Natural killer cell (primary cell): ENCODE measurements at regions not wholly inside any gene's neighbourhood (a gene's known extent, or its start where the extent isn't known, plus 50 kb on each side); places are given as distances from the start of the nearest gene placed in this dataset.

Experiments used
- ATAC-seq, 3 donors: fragments of 150-1000 bp in 2 of 3; fragments of 200-7000 bp in 1 of 3; cut with Tn5 transposase; 1 replicate in 1 of 3; 2 replicates in 2 of 3; pipeline ENCODE4 v1.10.0; 2021; ENCODE audit warnings: mild to moderate bottlenecking in 2 of 3, moderate library complexity in 2 of 3
- DNase-seq, 2 donors: peaks; one replicate each; pipeline versions ENCODE4 v3.0.0 to v3.0.0-alpha.2; 2013 to 2021; ENCODE audit warnings: mixed read lengths in 1 of 2
- H3K27ac ChIP-seq: one replicate; pipeline ENCODE4 v1.5.1; 2013; ENCODE audit warnings: mild to moderate bottlenecking, low read length
- H3K27me3 ChIP-seq: one replicate; pipeline ENCODE4 v1.6.1; 2013; ENCODE audit warnings: low read length; ENCODE audit not compliant: control insufficient read depth, insufficient read depth
- H3K36me3 ChIP-seq: one replicate; pipeline ENCODE4 v1.6.1; 2013; ENCODE audit warnings: low read length; ENCODE audit not compliant: control insufficient read depth, insufficient read depth
- H3K4me1 ChIP-seq: one replicate; pipeline ENCODE4 v1.6.1; 2013; ENCODE audit warnings: low read length; ENCODE audit not compliant: control insufficient read depth, insufficient read depth
- H3K4me3 ChIP-seq: one replicate; pipeline ENCODE4 v1.5.1; 2013; ENCODE audit warnings: low read length
- H3K9me3 ChIP-seq: one replicate; pipeline ENCODE4 v1.6.1; 2013; ENCODE audit warnings: low read length; ENCODE audit not compliant: control insufficient read depth, insufficient read depth
- H3K27ac Mint-ChIP-seq, 2 donors: one replicate each; pipeline ENCODE4 v1.8.0; 2022; ENCODE audit warnings: mild to moderate bottlenecking in 2 of 2, mixed read lengths in 2 of 2, moderate library complexity in 1 of 2
- H3K27me3 Mint-ChIP-seq, 2 donors: one replicate each; pipeline ENCODE4 v1.8.0; 2022; ENCODE audit warnings: low read depth in 2 of 2, mixed read lengths in 2 of 2
- H3K36me3 Mint-ChIP-seq: one replicate; pipeline ENCODE4 v1.8.0; 2022; ENCODE audit warnings: mixed read lengths
- H3K4me1 Mint-ChIP-seq, 2 donors: one replicate each; pipeline ENCODE4 v1.8.0; 2022; ENCODE audit warnings: mixed read lengths in 2 of 2
- H3K4me3 Mint-ChIP-seq: one replicate; pipeline ENCODE4 v1.8.0; 2022; ENCODE audit warnings: mild to moderate bottlenecking, moderate library complexity, mixed read lengths
- H3K9me3 Mint-ChIP-seq, 2 donors: one replicate each; pipeline ENCODE4 v1.8.0; 2022; ENCODE audit warnings: mixed read lengths in 2 of 2
- CTCF ChIP-seq: fragments of 200-600 bp; IDR thresholded peaks from one replicate; pipeline ENCODE4 v1.8.0; 2022; ENCODE audit warnings: antibody characterized with exemption
- WGBS: methylation state at CpG from one replicate; pipeline ENCODE4 v1.1.7; 2013; ENCODE audit warnings: missing lambda C conversion rate; ENCODE audit not compliant: insufficient coverage; 5-methylcytosine and 5-hydroxymethylcytosine counted together
- intact Hi-C: fragments of 100-400 bp; cut with micrococcal nuclease; formaldehyde crosslinking; loops from one replicate; pipeline ENCODE4 v1.14.2; 2022

GRCh38 chr15:53830707-53831386, 71.4 kb upstream of the WDR72 start:
- intact Hi-C loops = no loop called here
- peaks cover 7 to 10% of the 10 kb centered on the region in 2 donors for H3K9me3 Mint-ChIP-seq
- Histone ChIP-seq H3K4me3 (no peak overlapping the region), H3K27ac (no peak overlapping the region), H3K36me3 (no peaks in the 10 kb centered on the region), H3K9me3 (no peaks in the 10 kb centered on the region), H3K27me3 (no peaks in the 10 kb centered on the region), H3K4me1 (no peaks in the 10 kb centered on the region)
- H3K27me3 Mint-ChIP-seq = no peaks in the 10 kb centered on the region
- no peak for DNase-seq
- no peak overlapping the region for H3K27ac Mint-ChIP-seq
- H3K4me1 Mint-ChIP-seq = no peaks in the 10 kb centered on the region
- H3K4me3 Mint-ChIP-seq = no peak overlapping the region
- 83% methylated on average over 17 of the region's 17 CpGs for WGBS
- no peak for TF ChIP-seq CTCF
- no peaks in the 10 kb centered on the region for H3K36me3 Mint-ChIP-seq
- no peak for ATAC-seq

GRCh38 chr15:53829923-53830459, 70.5 kb upstream of the WDR72 start:
- Histone ChIP-seq H3K27me3 (no peaks in the 10 kb centered on the region), H3K4me1 (no peaks in the 10 kb centered on the region), H3K9me3 (no peaks in the 10 kb centered on the region), H3K36me3 (no peaks in the 10 kb centered on the region), H3K4me3 (no peak overlapping the region), H3K27ac (no peak overlapping the region)
- 100% methylated on average over 2 of the region's 2 CpGs for WGBS
- DNase-seq (no peak), ATAC-seq (no peak)
- Mint-ChIP-seq H3K4me3 (no peak overlapping the region), H3K9me3 (peaks cover 7 to 10% of the 10 kb centered on the region in 2 donors), H3K36me3 (no peaks in the 10 kb centered on the region), H3K27me3 (no peaks in the 10 kb centered on the region), H3K27ac (no peak overlapping the region), H3K4me1 (no peaks in the 10 kb centered on the region)
- TF ChIP-seq CTCF = no peak
- intact Hi-C loops = no loop called here

DNA sequence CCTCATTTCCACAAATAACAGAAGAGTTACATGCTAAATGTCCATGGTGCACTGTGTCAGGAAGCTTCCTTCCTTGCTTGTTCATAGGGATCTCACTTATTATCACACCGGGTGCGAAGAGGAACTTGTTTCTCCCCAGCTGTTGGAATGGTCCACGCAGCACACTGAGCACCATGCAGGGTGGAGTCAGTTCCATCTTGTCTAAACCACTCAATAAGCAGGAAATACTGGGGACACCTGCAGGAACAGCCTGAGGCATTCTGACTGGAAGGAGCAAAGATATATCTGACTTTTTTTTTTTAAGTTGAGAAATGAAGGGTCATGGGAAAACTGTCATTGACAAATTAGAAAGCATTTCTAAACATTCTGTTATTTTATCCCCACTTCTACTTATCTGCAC, 70.0 kb upstream of the WDR72 start:
- DNase-seq (no peak), ATAC-seq (no peak)
- Mint-ChIP-seq H3K27ac (no peak overlapping the region), H3K4me1 (no peaks in the 10 kb centered on the region), H3K4me3 (no peak overlapping the region), H3K27me3 (no peaks in the 10 kb centered on the region), H3K36me3 (no peaks in the 10 kb centered on the region), H3K9me3 (peaks cover 7 to 10% of the 10 kb centered on the region in 2 donors)
- intact Hi-C loops = no loop called here
- no peak overlapping the region for H3K4me3 ChIP-seq
- H3K9me3 ChIP-seq = no peaks in the 10 kb centered on the region
- no peaks in the 10 kb centered on the region for H3K36me3 ChIP-seq
- no peaks in the 10 kb centered on the region for H3K27me3 ChIP-seq
- TF ChIP-seq CTCF = no peak
- no peak overlapping the region for H3K27ac ChIP-seq
- WGBS = 74% methylated on average over 3 of the region's 3 CpGs
- H3K4me1 ChIP-seq = no peaks in the 10 kb centered on the region

GRCh38 chr15:53827355-53827754, 67.9 kb upstream of the WDR72 start:
- no peak overlapping the region for H3K27ac ChIP-seq
- no peaks in the 10 kb centered on the region for H3K27me3 Mint-ChIP-seq
- DNase-seq (no peak), ATAC-seq (no peak)
- no peaks in the 10 kb centered on the region for H3K36me3 ChIP-seq
- H3K9me3 ChIP-seq = no peaks in the 10 kb centered on the region
- intact Hi-C loops = no loop called here
- H3K4me3 ChIP-seq = no peak overlapping the region
- TF ChIP-seq CTCF = no peak
- no peaks in the 10 kb centered on the region for H3K27me3 ChIP-seq
- WGBS = 93% methylated on average over 4 of the region's 4 CpGs
- H3K27ac Mint-ChIP-seq = no peak overlapping the region
- H3K36me3 Mint-ChIP-seq = no peaks in the 10 kb centered on the region
- no peaks in the 10 kb centered on the region for H3K4me1 ChIP-seq
- peaks cover 7 to 14% of the 10 kb centered on the region in 2 donors for H3K9me3 Mint-ChIP-seq
- no peaks in the 10 kb centered on the region for H3K4me1 Mint-ChIP-seq
- H3K4me3 Mint-ChIP-seq = no peak overlapping the region
